ENCODE measurements at regions not wholly inside any gene's neighbourhood (a gene's known extent, or its start where the extent isn't known, plus 50 kb on each side); places are given as distances from the start of the nearest gene placed in this dataset.

DNA sequence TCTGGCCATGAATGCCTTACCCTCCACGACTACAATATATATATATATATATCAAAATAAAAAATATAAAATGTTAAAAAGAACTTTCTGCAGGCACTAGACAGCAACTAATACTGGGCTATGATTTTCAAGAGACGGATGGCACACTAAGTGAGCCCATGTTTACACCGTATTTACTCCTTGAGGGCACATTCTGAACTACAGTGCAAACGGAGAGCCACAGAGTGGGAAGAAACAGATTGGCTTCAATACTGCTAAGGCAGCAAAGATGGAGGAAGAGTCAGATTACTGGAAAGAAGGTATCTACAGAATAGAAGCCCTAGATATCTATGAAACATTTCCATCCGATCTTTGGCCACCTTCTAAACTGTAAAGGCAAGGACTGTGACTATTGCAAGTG lies 330.3 kb downstream of the HTR1B start:
- TF ChIP-seq CTCF (IDR thresholded peaks at IDR 0.05) (no peak), POLR2A (IDR thresholded peaks at IDR 0.05) (no peak)
